Breast epithelium (tissue), 4 donors: ENCODE measurements at regions not wholly inside any gene's neighbourhood (a gene's known extent, or its start where the extent isn't known, plus 50 kb on each side); places are given as distances from the start of the nearest gene placed in this dataset.
"Not testable (repeated sequence)": the region's sequence is repeated elsewhere in the genome, so short reads cannot be mapped to it uniquely, and the experiment has no call there.

Experiments used
- DNase-seq, 2 donors: peaks; one replicate each; pipeline ENCODE4 v3.0.0-alpha.2; 2019; ENCODE audit warnings: low spot score in 2 of 2
- H3K27ac ChIP-seq, 2 donors: fragments of 200-600 bp; sonication (generic) in 1 of 2; one replicate each; pipeline ENCODE4 v1.5.1; 2016 to 2019; ENCODE audit warnings: mild to moderate bottlenecking in 1 of 2
- H3K27me3 ChIP-seq, 2 donors: fragments of 200-600 bp; sonication (generic) in 1 of 2; one replicate each; pipeline versions ENCODE4 v1.5.1 to v1.6.0; 2017 to 2019; ENCODE audit warnings: control low read depth in 1 of 2, mild to moderate bottlenecking in 1 of 2
- H3K36me3 ChIP-seq: fragments of 200-600 bp; one replicate; pipeline ENCODE4 v1.5.1; 2019
- H3K4me1 ChIP-seq, 2 donors: fragments of 200-600 bp; sonication (generic); one replicate each; pipeline ENCODE4 v1.5.1; 2016 to 2019; ENCODE audit warnings: control low read depth in 1 of 2
- H3K4me3 ChIP-seq, 3 donors: fragments of 200-600 bp; sonication (generic); 1 replicate in 2 of 3; 2 replicates in 1 of 3; pipeline ENCODE4 v1.5.1; 2016 to 2019; ENCODE audit warnings: mild to moderate bottlenecking in 3 of 3, moderate library complexity in 2 of 3
- H3K9me3 ChIP-seq, 2 donors: fragments of 200-600 bp; sonication (generic) in 1 of 2; one replicate each; pipeline ENCODE4 v1.5.1; 2016 to 2019; ENCODE audit warnings: control low read depth in 1 of 2
- CTCF ChIP-seq, 3 donors: fragments of 450-650 bp; IDR thresholded peaks; one replicate each; pipeline ENCODE4 v1.5.1; 2016 to 2017; ENCODE audit warnings: antibody characterized with exemption in 3 of 3, mild to moderate bottlenecking in 3 of 3, moderate library complexity in 3 of 3
- POLR2A ChIP-seq: fragments of 450-650 bp; IDR thresholded peaks from one replicate; pipeline ENCODE4 v1.6.1; 2016; ENCODE audit warnings: antibody characterized with exemption, mild to moderate bottlenecking, moderate library complexity
- POLR2AphosphoS5 ChIP-seq, 3 donors: sonication (generic); formaldehyde crosslinking; IDR thresholded peaks; one replicate each; pipeline ENCODE4 v1.6.1; 2017; ENCODE audit warnings: antibody characterized with exemption in 3 of 3
- intact Hi-C: fragments of 100-400 bp; cut with DNase I; formaldehyde crosslinking; loops from one replicate; pipeline ENCODE4 v1.15.1; 2023; ENCODE audit warnings: low total_unique reads

- intact Hi-C loops = no loop called here
- TF ChIP-seq POLR2AphosphoS5 (IDR thresholded peaks at IDR 0.05) (no peak), POLR2A (no peak), CTCF (IDR thresholded peaks at IDR 0.05) (no peak)
- no peak overlapping the region for H3K4me3 ChIP-seq
These were observed 208.6 kb downstream of the RASSF9 start for GRCh38 chr12:85627584-85627983.

GRCh38 chr12:85628562-85628961, 207.6 kb downstream of the RASSF9 start:
- H3K9me3 ChIP-seq, H3K4me3 ChIP-seq, H3K27ac ChIP-seq, H3K4me1 ChIP-seq, H3K27me3 ChIP-seq, DNase-seq, H3K36me3 ChIP-seq, intact Hi-C loops: not testable (repeated sequence)

More at GRCh38 chr12:85627584-85627983, 208.6 kb downstream of the RASSF9 start:
- Histone ChIP-seq H3K36me3 (no peaks in the 10 kb centered on the region), H3K27me3 (no peaks in the 10 kb centered on the region), H3K4me1 (no peaks in the 10 kb centered on the region), H3K9me3 (no peaks in the 10 kb centered on the region), H3K27ac (no peak overlapping the region)
- DNase-seq = no peak

GRCh38 chr12:85630851-85631250, 205.4 kb downstream of the RASSF9 start:
- Histone ChIP-seq H3K36me3 (no peaks in the 10 kb centered on the region), H3K27me3 (no peaks in the 10 kb centered on the region), H3K27ac (no peak overlapping the region), H3K9me3 (no peaks in the 10 kb centered on the region), H3K4me1 (no peaks in the 10 kb centered on the region), H3K4me3 (no peak overlapping the region)
- intact Hi-C loops = no loop called here
- no peak for DNase-seq
- TF ChIP-seq CTCF (IDR thresholded peaks at IDR 0.05) = no peak
- TF ChIP-seq POLR2AphosphoS5 (IDR thresholded peaks at IDR 0.05) = no peak

GRCh38 chr12:85632390-85632789, 203.8 kb downstream of the RASSF9 start:
- no peaks in the 10 kb centered on the region for H3K4me1 ChIP-seq
- H3K9me3 ChIP-seq = no peaks in the 10 kb centered on the region
- DNase-seq = no peak
- H3K36me3 ChIP-seq = no peaks in the 10 kb centered on the region
- H3K27ac ChIP-seq = no peak overlapping the region
- H3K4me3 ChIP-seq = no peak overlapping the region
- intact Hi-C loops = no loop called here
- TF ChIP-seq POLR2AphosphoS5 (IDR thresholded peaks at IDR 0.05) = no peak
- no peaks in the 10 kb centered on the region for H3K27me3 ChIP-seq

GRCh38 chr12:85633491-85633890, 202.7 kb downstream of the RASSF9 start:
- no peaks in the 10 kb centered on the region for H3K27me3 ChIP-seq
- no peak for TF ChIP-seq POLR2A
- TF ChIP-seq POLR2AphosphoS5 (IDR thresholded peaks at IDR 0.05) = no peak
- TF ChIP-seq CTCF (IDR thresholded peaks at IDR 0.05) = no peak
- H3K36me3 ChIP-seq = no peaks in the 10 kb centered on the region
- no peak for DNase-seq
- intact Hi-C loops = no loop called here
- no peak overlapping the region for H3K4me3 ChIP-seq
- no peaks in the 10 kb centered on the region for H3K4me1 ChIP-seq
- no peak overlapping the region for H3K27ac ChIP-seq
- no peaks in the 10 kb centered on the region for H3K9me3 ChIP-seq

GRCh38 chr12:85639834-85640233, 196.4 kb downstream of the RASSF9 start:
- intact Hi-C loops = no loop called here
- TF ChIP-seq POLR2AphosphoS5 (IDR thresholded peaks at IDR 0.05) (no peak), CTCF (IDR thresholded peaks at IDR 0.05) (no peak), POLR2A (no peak)

More at GRCh38 chr12:85639834-85640233, 196.4 kb downstream of the RASSF9 start:
- no peak overlapping the region for H3K27ac ChIP-seq
- no peaks in the 10 kb centered on the region for H3K9me3 ChIP-seq
- H3K4me1 ChIP-seq = no peaks in the 10 kb centered on the region
- no peak for DNase-seq
- H3K4me3 ChIP-seq = no peak overlapping the region
- H3K27me3 ChIP-seq = no peaks in the 10 kb centered on the region
- H3K36me3 ChIP-seq = no peaks in the 10 kb centered on the region
